Transverse colon (tissue), 4 donors: ENCODE measurements at regions not wholly inside any gene's neighbourhood (a gene's known extent, or its start where the extent isn't known, plus 50 kb on each side); places are given as distances from the start of the nearest gene placed in this dataset.

ENCODE experiments used
- DNase-seq: peaks from one replicate; pipeline ENCODE4 v3.0.0-alpha.2; 2019
- H3K27ac ChIP-seq, 4 donors: fragments of 200-600 bp; sonication (generic); 2 replicates each; pipeline ENCODE4 v1.5.1; 2016 to 2018; ENCODE audit warnings: inconsistent platforms in 4 of 4
- H3K27me3 ChIP-seq: fragments of 200-600 bp; sonication (generic); 2 replicates; pipeline ENCODE4 v1.5.1; 2017; ENCODE audit warnings: inconsistent platforms
- H3K36me3 ChIP-seq, 4 donors: fragments of 200-600 bp; sonication (generic); 2 replicates each; pipeline ENCODE4 v1.5.1; 2017 to 2019; ENCODE audit warnings: inconsistent platforms in 4 of 4
- H3K4me1 ChIP-seq, 4 donors: fragments of 200-600 bp; sonication (generic); 2 replicates each; pipeline ENCODE4 v1.5.1; 2017 to 2020; ENCODE audit warnings: inconsistent platforms in 4 of 4
- H3K4me3 ChIP-seq, 4 donors: fragments of 200-600 bp; sonication (generic); 1 replicate in 1 of 4; 2 replicates in 3 of 4; pipeline versions ENCODE4 v1.5.1 to v1.6.1; 2017 to 2019; ENCODE audit warnings: inconsistent platforms in 4 of 4
- H3K9me3 ChIP-seq, 2 donors: fragments of 200-600 bp; sonication (generic); 2 replicates each; pipeline ENCODE4 v1.5.1; 2017 to 2019; ENCODE audit warnings: inconsistent platforms in 2 of 2
- EP300 ChIP-seq: sonication (generic); formaldehyde crosslinking; IDR thresholded peaks from one replicate; pipeline ENCODE4 v1.6.1; 2017; ENCODE audit warnings: antibody characterized with exemption, low read depth
- POLR2A ChIP-seq: fragments of 450-650 bp; IDR thresholded peaks from one replicate; pipeline ENCODE4 v1.6.1; 2016; ENCODE audit warnings: antibody characterized with exemption, mild to moderate bottlenecking, moderate library complexity
- POLR2AphosphoS5 ChIP-seq, 3 donors: sonication (generic); formaldehyde crosslinking; IDR thresholded peaks; one replicate each; pipeline ENCODE4 v1.6.1; 2016; ENCODE audit warnings: antibody characterized with exemption in 3 of 3
- WGBS, 2 donors: methylation state at CpG; one replicate each; pipeline ENCODE4 v1.1.5; 2018; ENCODE audit warnings: low coverage in 1 of 2; 5-methylcytosine and 5-hydroxymethylcytosine counted together
- in situ Hi-C, 4 donors: fragments of 200-750 bp; cut with MboI; loops; one replicate each; pipeline versions ENCODE4 v1.15.0 to v1.15.1; 2017; ENCODE audit warnings: low sequenced_read_pairs in 3 of 4, low pct_ligation_motif_present in 1 of 4, low pct_unique_long_range_greater_than_20kb in 1 of 4
- intact Hi-C: fragments of 100-400 bp; cut with DNase I; formaldehyde crosslinking; loops from one replicate; pipeline ENCODE4 v1.15.1; 2023; ENCODE audit warnings: low total_unique reads
- TF ChIP-seq, protein P1 (sequence below), 5 experiments: fragments of 200-600 bp in 3 of 5; fragments of 450-650 bp in 2 of 5; sonication (generic) in 3 of 5; IDR thresholded peaks; 1 replicate in 2 of 5; 2 replicates in 3 of 5; pipeline ENCODE4 v1.5.1; 2016 to 2017; ENCODE audit warnings: antibody characterized with exemption in 5 of 5, inconsistent platforms in 3 of 5, mild to moderate bottlenecking in 2 of 5, moderate library complexity in 1 of 5

DNA sequence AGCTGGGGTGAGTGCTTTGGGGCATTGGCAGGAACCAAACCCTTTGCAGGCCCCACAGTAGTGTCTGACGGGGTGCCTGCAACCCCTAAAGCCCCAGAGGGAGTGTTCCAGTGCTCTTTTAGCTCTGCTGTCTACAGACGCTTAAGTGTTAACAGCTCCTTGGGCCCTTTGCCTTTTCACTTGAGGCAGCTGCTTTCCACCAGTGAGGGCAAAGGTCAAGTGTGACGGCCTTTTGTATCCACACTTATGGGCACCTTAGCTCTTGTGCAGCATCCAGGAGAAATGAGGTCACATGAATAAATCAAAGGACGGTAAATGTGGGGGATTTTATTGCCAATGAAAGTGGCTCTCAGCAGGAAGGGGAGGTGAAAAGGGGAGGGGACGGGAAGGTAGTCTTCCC lies 241.4 kb upstream of the PCSK5 start:
- TF ChIP-seq POLR2AphosphoS5 (IDR thresholded peaks at IDR 0.05) (no peak), POLR2A (no peak), EP300 (no peak)
- TF ChIP-seq, protein P1, sequence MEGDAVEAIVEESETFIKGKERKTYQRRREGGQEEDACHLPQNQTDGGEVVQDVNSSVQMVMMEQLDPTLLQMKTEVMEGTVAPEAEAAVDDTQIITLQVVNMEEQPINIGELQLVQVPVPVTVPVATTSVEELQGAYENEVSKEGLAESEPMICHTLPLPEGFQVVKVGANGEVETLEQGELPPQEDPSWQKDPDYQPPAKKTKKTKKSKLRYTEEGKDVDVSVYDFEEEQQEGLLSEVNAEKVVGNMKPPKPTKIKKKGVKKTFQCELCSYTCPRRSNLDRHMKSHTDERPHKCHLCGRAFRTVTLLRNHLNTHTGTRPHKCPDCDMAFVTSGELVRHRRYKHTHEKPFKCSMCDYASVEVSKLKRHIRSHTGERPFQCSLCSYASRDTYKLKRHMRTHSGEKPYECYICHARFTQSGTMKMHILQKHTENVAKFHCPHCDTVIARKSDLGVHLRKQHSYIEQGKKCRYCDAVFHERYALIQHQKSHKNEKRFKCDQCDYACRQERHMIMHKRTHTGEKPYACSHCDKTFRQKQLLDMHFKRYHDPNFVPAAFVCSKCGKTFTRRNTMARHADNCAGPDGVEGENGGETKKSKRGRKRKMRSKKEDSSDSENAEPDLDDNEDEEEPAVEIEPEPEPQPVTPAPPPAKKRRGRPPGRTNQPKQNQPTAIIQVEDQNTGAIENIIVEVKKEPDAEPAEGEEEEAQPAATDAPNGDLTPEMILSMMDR (IDR thresholded peaks at IDR 0.05): no peak
- Histone ChIP-seq H3K36me3 (no peaks in the 10 kb centered on the region), H3K4me1 (no peaks in the 10 kb centered on the region), H3K27ac (no peak overlapping the region), H3K27me3 (no peaks in the 10 kb centered on the region), H3K9me3 (no peaks in the 10 kb centered on the region), H3K4me3 (no peak overlapping the region)
- DNase-seq: no peak
- in situ Hi-C loops: no loop called here
- 68% methylated on average over 5 of the region's 5 CpGs; no CpG with 5 or more reads in 1 of the 2 donors for WGBS, 2 donors
- intact Hi-C loops: no loop called here

DNA sequence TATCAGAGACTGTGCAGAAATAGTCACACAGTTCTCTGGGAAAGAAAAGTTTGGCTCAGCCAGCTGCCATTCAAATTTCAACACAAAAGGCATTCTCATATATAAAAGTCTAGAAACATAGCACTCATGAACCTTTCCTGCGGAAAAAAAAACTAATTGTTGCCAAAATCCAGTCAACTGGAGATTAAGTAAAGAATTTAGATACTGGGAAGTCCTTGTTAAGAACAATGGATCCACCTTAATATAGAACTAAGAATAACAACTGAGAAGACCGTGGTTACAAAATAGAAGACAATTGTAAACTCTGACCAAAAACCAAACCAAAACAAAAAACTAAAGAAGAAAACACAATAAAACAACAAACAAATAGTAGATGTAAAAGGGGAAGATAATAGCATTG lies 238.8 kb upstream of the PCSK5 start:
- Histone ChIP-seq H3K36me3 (no peaks in the 10 kb centered on the region), H3K27ac (no peak overlapping the region), H3K4me3 (no peak overlapping the region), H3K4me1 (no peaks in the 10 kb centered on the region), H3K9me3 (no peaks in the 10 kb centered on the region), H3K27me3 (no peaks in the 10 kb centered on the region)
- no peak for DNase-seq
- in situ Hi-C loops (no loop called here), intact Hi-C loops (no loop called here)
- WGBS, 2 donors: 62 to 65% methylated on average over 2 of the region's 2 CpGs
- TF ChIP-seq, protein P1 (IDR thresholded peaks at IDR 0.05): no peak
- TF ChIP-seq POLR2A: no peak
- no peak for TF ChIP-seq POLR2AphosphoS5 (IDR thresholded peaks at IDR 0.05)
- TF ChIP-seq EP300: no peak

DNA sequence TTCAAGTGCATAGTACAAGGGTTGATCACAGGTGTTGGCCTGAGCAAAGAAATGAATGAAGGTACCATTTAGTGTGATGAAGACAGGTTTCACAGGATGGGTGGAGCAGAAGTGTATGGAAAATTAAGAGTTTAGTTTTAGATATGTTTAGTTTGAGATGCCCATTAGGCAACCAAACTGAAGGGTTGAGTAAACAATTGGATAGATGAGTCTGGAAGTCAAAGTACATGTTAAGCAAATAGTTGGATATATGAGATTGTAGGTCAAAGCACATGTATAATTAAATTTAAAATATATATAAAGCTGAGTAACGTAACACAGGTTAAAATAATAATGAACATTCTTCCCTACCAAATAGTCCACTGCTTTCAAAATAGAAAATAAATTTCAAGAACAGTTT lies 237.1 kb upstream of the PCSK5 start:
- Histone ChIP-seq H3K27ac (no peak overlapping the region), H3K4me3 (no peak overlapping the region), H3K27me3 (no peaks in the 10 kb centered on the region), H3K4me1 (no peaks in the 10 kb centered on the region), H3K36me3 (no peaks in the 10 kb centered on the region), H3K9me3 (no peaks in the 10 kb centered on the region)
- intact Hi-C loops: no loop called here
- WGBS, 2 donors: 50 to 54% methylated on average over 1 of the region's 1 CpG
- no peak for DNase-seq
- in situ Hi-C loops: no loop called here
- TF ChIP-seq POLR2A (no peak), EP300 (no peak), POLR2AphosphoS5 (IDR thresholded peaks at IDR 0.05) (no peak)
- TF ChIP-seq, protein P1 (IDR thresholded peaks at IDR 0.05): no peak

DNA sequence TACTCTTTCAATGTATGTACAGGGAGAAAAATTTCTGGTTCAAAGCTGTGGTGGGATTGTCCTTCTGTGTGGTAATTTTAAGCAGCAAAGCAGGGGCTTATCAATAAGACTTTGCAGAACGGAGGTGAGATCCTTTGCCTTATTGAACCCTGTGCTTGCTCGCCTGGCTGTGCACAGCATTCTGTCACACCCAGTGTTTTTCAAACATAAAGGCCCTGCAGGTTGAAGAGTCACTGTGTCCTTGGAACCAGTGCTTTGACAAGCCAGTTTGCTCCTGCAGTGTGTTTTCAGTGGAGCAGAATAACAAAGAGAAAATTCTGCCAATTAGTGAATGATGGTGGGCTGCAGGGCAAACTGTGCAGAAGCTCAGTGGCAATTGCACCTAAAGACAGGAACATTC lies 236.7 kb upstream of the PCSK5 start:
- Histone ChIP-seq H3K27me3 (no peaks in the 10 kb centered on the region), H3K4me1 (no peaks in the 10 kb centered on the region), H3K4me3 (no peak overlapping the region), H3K9me3 (no peaks in the 10 kb centered on the region), H3K27ac (no peak overlapping the region), H3K36me3 (no peaks in the 10 kb centered on the region)
- DNase-seq: no peak
- TF ChIP-seq, protein P1 (IDR thresholded peaks at IDR 0.05): no peak
- no peak for TF ChIP-seq POLR2AphosphoS5 (IDR thresholded peaks at IDR 0.05)
- no peak for TF ChIP-seq POLR2A
- no peak for TF ChIP-seq EP300
- 85 to 92% methylated on average over 2 of the region's 2 CpGs for WGBS, 2 donors
- in situ Hi-C loops (no loop called here), intact Hi-C loops (no loop called here)
